M059J (cell line): ENCODE measurements at regions not wholly inside any gene's neighbourhood (a gene's known extent, or its start where the extent isn't known, plus 50 kb on each side); places are given as distances from the start of the nearest gene placed in this dataset.

Experiments used
- DNase-seq: peaks from one replicate; pipeline ENCODE4 v3.0.0-alpha.2; 2012; ENCODE audit warnings: low read depth

DNA sequence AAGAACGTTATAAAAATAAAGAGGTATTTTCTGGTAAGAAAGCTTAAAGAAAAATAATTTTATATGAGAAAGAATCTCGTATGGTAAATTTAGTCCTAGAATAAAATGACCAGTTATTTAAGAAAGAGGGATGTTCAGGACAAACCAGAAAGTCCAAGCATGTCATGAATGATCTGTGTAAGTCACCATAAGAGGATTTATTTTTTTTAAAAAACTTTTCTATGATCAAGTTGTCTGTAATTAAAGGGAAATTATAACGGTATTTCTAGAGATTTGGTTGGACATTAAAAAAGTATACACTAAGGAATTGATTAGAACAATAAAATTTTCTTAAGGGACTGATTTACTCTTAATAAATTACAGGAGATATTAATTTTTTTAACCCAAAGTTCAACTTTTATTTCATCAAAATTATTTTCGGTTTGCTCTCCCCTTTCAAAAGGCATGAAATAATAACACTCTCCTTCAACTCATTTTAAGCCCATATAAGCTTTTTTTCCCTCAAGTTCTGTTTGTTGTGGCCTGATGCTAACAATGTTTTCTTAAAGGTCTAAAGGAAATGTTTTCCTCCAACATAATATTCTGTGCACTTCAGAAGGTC lies 49.9 kb upstream of the CPSF6 start:
- DNase-seq: peak; percentile 12
